SU-DHL-6 (cell line): ENCODE measurements at regions not wholly inside any gene's neighbourhood (a gene's known extent, or its start where the extent isn't known, plus 50 kb on each side); places are given as distances from the start of the nearest gene placed in this dataset.

Experiments
- H2AFZ ChIP-seq: fragments of 200-600 bp; sonication (generic); 2 replicates; pipeline ENCODE4 v1.6.1; 2014; ENCODE audit warnings: low read depth, mild to moderate bottlenecking, moderate library complexity, mixed read lengths, antibody characterized with exemption, low read length; ENCODE audit not compliant: severe bottlenecking
- H3F3A ChIP-seq: fragments of 200-600 bp; shearing (Covaris generic); 2 replicates; pipeline ENCODE4 v1.6.0; 2016; ENCODE audit warnings: antibody characterized with exemption, mild to moderate bottlenecking; ENCODE audit not compliant: insufficient read depth
- H3K27ac ChIP-seq: fragments of 200-600 bp; sonication (generic); 2 replicates; pipeline ENCODE4 v1.5.1; 2016; ENCODE audit warnings: low read depth, mild to moderate bottlenecking, low read length, moderate library complexity, mixed read lengths
- H3K27me3 ChIP-seq: fragments of 200-600 bp; sonication (generic), shearing (Covaris generic); 2 replicates; pipeline ENCODE4 v1.6.0; 2014; ENCODE audit warnings: mild to moderate bottlenecking, low read length
- H3K36me3 ChIP-seq: fragments of 200-600 bp; sonication (generic); 2 replicates; pipeline ENCODE4 v1.6.1; 2014; ENCODE audit warnings: mild to moderate bottlenecking, low read length, mixed read lengths
- H3K4me2 ChIP-seq: fragments of 300-600, 200-600 bp; shearing (Covaris generic), sonication (generic); 2 replicates; pipeline ENCODE4 v1.6.0; 2014; ENCODE audit warnings: low read length, low read depth, mild to moderate bottlenecking; ENCODE audit not compliant: poor library complexity, severe bottlenecking
- H3K4me3 ChIP-seq: fragments of 200-600 bp; sonication (generic); 2 replicates; pipeline ENCODE4 v1.5.1; 2014; ENCODE audit warnings: antibody characterized with exemption, low read length, mild to moderate bottlenecking, mixed read lengths; ENCODE audit not compliant: insufficient read depth, poor library complexity, severe bottlenecking
- H3K79me2 ChIP-seq: fragments of 200-600 bp; sonication (generic); 2 replicates; pipeline ENCODE4 v1.6.1; 2014; ENCODE audit warnings: mild to moderate bottlenecking, low read length, moderate library complexity; ENCODE audit not compliant: insufficient read depth
- H3K9ac ChIP-seq: fragments of 200-600 bp; sonication (generic); 2 replicates; pipeline ENCODE4 v1.7.0; 2014; ENCODE audit warnings: mild to moderate bottlenecking, low read length
- H3K9me2 ChIP-seq: fragments of 200-600 bp; sonication (generic); replicated peaks from 2 replicates; pipeline ENCODE4 v1.6.1; 2014; ENCODE audit warnings: low read length; ENCODE audit not compliant: insufficient read depth
- H3K9me3 ChIP-seq: fragments of 200-600 bp; sonication (generic); 2 replicates; pipeline ENCODE4 v1.6.1; 2014; ENCODE audit warnings: low read length, mixed read lengths; ENCODE audit not compliant: insufficient read depth
- H4K20me1 ChIP-seq: fragments of 200-600 bp; sonication (generic); 2 replicates; pipeline ENCODE4 v1.6.1; 2014; ENCODE audit warnings: low read depth, mild to moderate bottlenecking, antibody characterized with exemption, low read length, moderate library complexity, mixed read lengths
- CTCF ChIP-seq: fragments of 200-600 bp; sonication (generic); IDR thresholded peaks from one replicate; pipeline ENCODE4 v1.5.1; 2017; ENCODE audit warnings: antibody characterized with exemption, mild to moderate bottlenecking, low read length, moderate library complexity; ENCODE audit not compliant: insufficient read depth, poor library complexity, severe bottlenecking
- EZH2phosphoT487 ChIP-seq: fragments of 200-600 bp; sonication (generic), shearing (Covaris generic); conservative IDR thresholded peaks from 2 replicates; pipeline ENCODE4 v1.6.1; 2018; ENCODE audit warnings: mild to moderate bottlenecking, antibody characterized with exemption, low read length, moderate library complexity, mixed read lengths

- Histone ChIP-seq H3K79me2 (no peaks in the 10 kb centered on the region), H3F3A (no peaks in the 10 kb centered on the region), H3K4me3 (no peak overlapping the region), H3K27ac (no peak overlapping the region), H3K27me3 (no peaks in the 10 kb centered on the region), H3K9ac (no peak overlapping the region), H2AFZ (no peak overlapping the region), H3K9me3 (no peaks in the 10 kb centered on the region), H3K4me2 (no peak overlapping the region), H4K20me1 (no peaks in the 10 kb centered on the region), H3K36me3 (no peaks in the 10 kb centered on the region), H3K9me2 (no peaks in the 10 kb centered on the region)
- TF ChIP-seq EZH2phosphoT487 (no peak), CTCF (no peak)
These were observed 108.6 kb downstream of the PPM1A start for GRCh38 chr14:60357551-60358149.

- Histone ChIP-seq H3K27me3 (no peaks in the 10 kb centered on the region), H3K79me2 (no peaks in the 10 kb centered on the region), H3K9me3 (no peaks in the 10 kb centered on the region), H3K27ac (no peak overlapping the region), H3K4me2 (no peak overlapping the region), H3K9me2 (no peaks in the 10 kb centered on the region), H3K4me3 (no peak overlapping the region), H3K36me3 (no peaks in the 10 kb centered on the region), H3K9ac (no peak overlapping the region), H3F3A (no peaks in the 10 kb centered on the region), H4K20me1 (no peaks in the 10 kb centered on the region), H2AFZ (no peak overlapping the region)
- TF ChIP-seq EZH2phosphoT487 (no peak), CTCF (no peak)
These were observed 114.3 kb downstream of the PPM1A start for GRCh38 chr14:60363275-60363674.

- Histone ChIP-seq H3K9ac (no peak overlapping the region), H3K36me3 (no peaks in the 10 kb centered on the region), H3K4me3 (no peak overlapping the region), H3K9me3 (no peaks in the 10 kb centered on the region), H3F3A (no peaks in the 10 kb centered on the region), H3K27ac (no peak overlapping the region), H3K4me2 (no peak overlapping the region), H4K20me1 (no peaks in the 10 kb centered on the region), H3K27me3 (no peaks in the 10 kb centered on the region), H2AFZ (no peak overlapping the region), H3K9me2 (no peaks in the 10 kb centered on the region), H3K79me2 (no peaks in the 10 kb centered on the region)
- no peak for TF ChIP-seq EZH2phosphoT487
- no peak for TF ChIP-seq CTCF
These were observed 114.7 kb downstream of the PPM1A start for GRCh38 chr14:60363687-60364086.
